SK-N-MC (cell line): ENCODE measurements at regions not wholly inside any gene's neighbourhood (a gene's known extent, or its start where the extent isn't known, plus 50 kb on each side); places are given as distances from the start of the nearest gene placed in this dataset.

Experiments
- EZH2 ChIP-seq: fragments of 200-600 bp; sonication (generic); IDR thresholded peaks from one replicate; pipeline ENCODE4 v1.6.1; 2017; ENCODE audit warnings: antibody characterized with exemption
- FOXP2 ChIP-seq: optimal IDR thresholded peaks from 2 replicates; pipeline ENCODE3; 2011; ENCODE audit warnings: mild to moderate bottlenecking, moderate library complexity; ENCODE audit not compliant: insufficient read depth; ENCODE audit errors: extremely low read length, control extremely low read depth
- POLR2AphosphoS5 ChIP-seq: IDR thresholded peaks from 2 replicates; pipeline ENCODE4 v1.6.1; 2012; ENCODE audit warnings: mild to moderate bottlenecking, low read depth, low read length, borderline replicate concordance

DNA sequence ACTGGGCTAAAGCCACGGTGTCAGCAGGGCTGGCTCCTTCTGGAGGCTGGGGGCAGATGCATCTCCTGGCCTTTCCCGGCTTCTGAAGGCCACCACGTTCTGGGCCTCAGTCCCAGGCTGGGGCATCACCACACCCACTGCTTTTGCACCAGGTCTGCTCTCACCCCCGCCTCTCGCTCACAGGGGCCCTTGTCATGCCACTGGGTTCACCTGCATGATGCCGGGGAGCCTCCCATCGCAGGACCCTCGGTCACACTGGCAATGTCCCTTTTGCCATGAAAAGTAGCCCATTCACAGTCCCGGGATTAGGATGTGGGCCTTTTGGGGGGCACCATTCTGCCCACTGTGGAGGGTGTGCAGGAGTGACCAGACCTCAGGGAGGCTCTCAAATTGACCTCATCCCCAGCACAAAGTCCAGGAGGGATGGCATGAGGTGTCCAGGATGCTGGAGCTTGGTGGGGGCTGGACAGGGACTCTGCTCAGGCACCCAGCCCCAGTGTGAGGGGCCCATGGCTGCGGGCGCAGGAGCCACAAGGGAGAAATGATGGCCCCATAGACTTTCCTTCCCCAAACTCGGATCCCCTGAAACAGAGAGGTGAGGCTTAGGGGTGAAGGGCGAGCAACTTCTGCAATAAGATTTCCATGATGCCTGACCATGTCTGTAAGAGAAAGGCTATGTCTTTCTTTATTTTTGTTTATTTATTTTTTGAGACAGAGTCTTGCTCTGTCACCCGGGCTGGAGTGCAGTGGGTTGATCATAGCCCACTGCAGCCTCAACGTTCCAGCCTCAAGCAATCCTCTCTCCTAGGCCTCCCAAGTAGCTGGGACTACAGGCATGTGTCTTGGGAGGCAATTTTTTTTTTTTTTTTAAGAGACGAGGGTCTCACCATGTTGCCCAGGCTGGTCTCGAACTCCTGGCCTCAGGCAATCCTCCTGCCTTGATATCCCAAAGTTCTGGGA, 189.1 kb downstream of the GOLGA6L6 start:
- TF ChIP-seq EZH2, result no peak
- TF ChIP-seq POLR2AphosphoS5, result no peak
- TF ChIP-seq FOXP2, result no peak
